NCI-H187 (cell line): ENCODE measurements at regions not wholly inside any gene's neighbourhood (a gene's known extent, or its start where the extent isn't known, plus 50 kb on each side); places are given as distances from the start of the nearest gene placed in this dataset.

Experiments used
- DNase-seq, 2 experiments: peaks; one replicate each; lab custom pipeline; 2025; lab: John Stamatoyannopoulos, UW

- no peak for DNase-seq
Measured at GRCh38 chr4:35038845-35039244, 1205.5 kb downstream of the ARAP2 start.

DNA sequence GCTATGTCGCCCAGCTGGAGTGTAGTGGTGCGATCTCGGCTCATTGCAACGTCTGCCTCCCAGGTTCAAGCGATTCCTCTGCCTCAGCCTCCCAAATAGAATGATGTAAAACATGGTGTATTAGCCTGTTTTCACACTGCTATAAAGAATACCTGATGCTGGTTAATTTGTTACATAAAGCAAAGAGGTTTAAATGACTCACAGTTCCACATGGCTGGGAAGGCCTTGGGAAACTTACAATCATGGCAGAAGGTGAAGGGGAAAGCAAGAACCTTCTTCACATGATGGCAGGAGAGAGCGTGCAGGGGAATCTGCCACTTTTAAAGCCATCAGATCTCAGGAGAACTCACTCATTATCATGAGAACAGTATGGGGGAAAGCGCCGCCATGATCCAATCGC is 1191.8 kb downstream of the ARAP2 start:
- no peak for DNase-seq

DNA sequence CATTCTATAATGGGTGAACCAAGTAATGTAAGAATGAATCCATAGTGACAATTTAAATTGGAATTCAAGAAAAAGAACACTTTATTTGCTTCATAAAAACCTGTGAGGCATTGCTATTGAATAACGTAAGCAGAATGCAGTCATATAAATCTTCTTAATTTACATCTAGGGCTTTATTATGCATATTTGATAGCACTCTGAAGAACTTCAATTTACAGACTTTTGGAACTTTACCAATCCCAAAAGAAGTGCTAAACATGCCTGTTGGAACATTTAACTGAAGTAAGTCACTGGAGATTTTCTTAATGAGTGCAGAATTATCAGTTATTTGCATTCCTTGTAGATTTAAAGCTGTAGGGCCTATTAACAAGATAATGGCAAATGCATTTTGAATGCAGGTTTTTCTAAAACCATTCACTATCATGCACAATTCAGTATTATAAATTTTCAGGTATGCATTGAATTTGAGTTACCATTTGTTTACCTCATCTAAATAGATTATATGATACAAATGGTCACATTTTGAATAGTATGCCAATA is 1181.2 kb downstream of the ARAP2 start:
- no peak for DNase-seq

- no peak for DNase-seq
Measured at GRCh38 chr4:35066406-35066805, 1177.9 kb downstream of the ARAP2 start.

DNA sequence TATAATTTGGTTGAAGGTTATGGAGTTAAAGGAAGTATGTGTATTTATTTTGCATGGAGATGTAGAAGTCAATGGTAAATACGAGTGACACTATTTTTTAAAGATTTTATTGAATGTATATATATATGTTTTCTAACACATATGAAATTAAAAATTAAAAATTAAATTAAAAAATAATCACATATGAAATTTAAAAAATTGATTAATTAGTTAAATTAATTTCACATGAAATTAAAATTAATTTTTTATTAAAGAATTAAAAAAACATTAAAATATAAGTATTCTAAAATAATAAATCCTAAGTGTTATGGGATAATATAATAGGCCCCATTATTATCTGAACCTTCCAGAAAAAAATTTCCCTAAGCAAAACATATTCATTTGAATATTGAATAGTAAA is 1163.5 kb downstream of the ARAP2 start:
- DNase-seq: no peak

DNA sequence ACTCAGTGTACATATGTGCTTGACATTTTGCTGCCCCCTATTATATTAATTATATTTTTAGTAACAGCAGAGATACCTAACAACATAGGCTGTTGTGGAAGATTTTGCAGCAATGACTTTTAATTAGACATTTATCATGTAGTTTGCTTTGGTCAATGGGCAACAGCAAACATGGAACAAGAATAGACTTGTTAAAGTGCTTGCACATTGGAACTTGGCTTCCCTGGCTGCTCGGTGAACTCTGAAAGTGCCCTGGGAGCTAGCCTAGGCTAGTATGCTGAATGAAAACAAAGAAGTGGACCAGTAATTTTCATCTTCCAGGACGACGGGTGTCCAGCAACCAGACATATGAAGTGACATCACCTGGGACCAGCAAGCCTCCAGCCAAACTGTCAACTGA is 1157.1 kb downstream of the ARAP2 start:
- no peak for DNase-seq

DNA sequence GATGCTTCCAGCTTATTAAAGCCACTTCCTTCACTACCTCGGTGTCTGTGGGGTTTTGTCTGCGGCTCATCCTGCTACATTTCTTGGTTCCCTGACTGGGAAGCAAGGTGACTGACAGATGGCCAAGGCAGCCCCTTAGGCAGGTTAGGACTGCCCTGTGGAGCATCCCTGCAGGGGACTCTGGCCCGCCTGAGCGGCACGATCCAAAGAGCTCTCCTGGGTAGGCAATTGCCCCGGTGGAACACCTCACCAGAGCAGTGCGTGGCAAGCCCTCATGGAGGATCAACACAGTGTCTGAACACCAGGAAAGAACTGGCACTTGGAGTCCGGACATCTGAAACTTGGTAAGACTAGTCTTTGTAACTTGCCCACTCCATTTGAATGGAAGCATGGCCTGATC is 1143.4 kb downstream of the ARAP2 start:
- DNase-seq: no peak

DNA sequence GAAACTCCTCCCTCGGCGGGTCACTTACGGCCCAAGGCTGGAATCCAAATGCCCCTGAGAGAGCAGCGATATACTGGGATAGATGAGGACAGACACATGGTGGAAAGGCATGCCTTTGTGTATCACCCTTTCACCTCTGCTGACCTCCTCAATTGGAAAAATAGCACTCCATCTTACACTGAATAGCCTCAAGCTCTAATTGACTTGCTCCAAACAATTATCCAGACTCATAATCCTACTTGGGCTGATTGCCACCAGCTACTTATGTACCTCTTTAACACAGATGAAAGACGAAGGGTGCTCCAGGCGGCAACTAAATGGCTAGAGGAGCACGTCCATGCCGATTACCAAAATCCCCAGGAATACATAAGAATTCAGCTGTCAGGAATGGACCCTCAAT is 1142.2 kb downstream of the ARAP2 start:
- DNase-seq: no peak

DNA sequence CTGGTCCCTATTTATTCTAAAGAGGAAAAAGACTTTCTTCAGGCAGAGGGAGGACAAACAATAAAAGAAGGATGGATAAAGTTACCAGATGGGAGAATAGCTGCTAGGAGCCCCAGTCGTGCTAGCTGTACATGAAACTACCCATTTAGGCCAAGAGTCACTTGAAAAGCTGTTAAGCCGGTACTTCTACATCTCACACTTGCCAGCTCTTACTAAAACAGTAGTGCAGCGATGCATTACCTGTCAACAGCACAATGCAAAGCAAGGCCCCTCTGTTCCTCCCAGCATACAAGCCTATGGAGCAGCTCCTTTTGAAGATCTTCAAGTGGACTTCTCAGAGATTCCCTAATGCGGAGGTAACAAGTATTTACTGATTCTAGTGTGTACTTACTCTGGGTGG is 1138.8 kb downstream of the ARAP2 start:
- DNase-seq: peak; percentile 95 to 97

- peak in 1 of 2 experiments; percentile 87 for DNase-seq
Measured at GRCh38 chr4:35106091-35106734, 1138.1 kb downstream of the ARAP2 start.

GRCh38 chr4:35124106-35124505 is 1120.2 kb downstream of the ARAP2 start:
- DNase-seq: no peak

DNA sequence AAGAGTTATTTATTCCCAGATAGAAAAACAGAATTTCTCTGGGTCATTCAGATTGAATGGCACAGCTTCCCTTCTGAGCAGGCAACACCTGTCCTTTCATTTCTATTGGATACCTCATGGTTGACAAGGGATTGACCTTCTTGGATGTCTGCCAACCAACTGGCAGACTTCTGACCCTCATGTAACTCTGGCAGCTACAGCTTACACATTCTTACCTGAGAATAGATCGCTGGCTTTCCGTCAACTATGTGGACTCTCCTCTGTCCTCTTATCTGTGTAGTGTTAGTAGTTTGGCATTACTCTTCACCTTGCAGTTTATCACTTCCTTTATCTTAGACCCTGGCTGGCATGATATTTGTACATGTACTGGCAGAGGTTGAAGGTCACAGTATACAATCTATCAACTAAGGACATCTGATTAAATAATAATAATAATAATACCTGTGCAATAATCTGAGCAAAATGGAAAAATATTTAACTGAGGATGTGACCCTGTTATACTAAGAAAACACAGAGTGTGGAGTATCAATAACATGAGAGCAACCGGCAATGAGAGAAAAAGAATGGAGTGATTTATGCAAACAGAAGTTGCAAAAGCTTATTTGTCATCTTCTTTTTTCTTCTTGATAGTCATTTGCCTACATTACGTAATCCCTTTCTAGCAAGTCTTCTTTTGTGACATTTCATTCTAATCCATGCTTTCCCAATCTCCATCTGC is 1118.2 kb downstream of the ARAP2 start:
- DNase-seq: peak in 1 of 2 experiments; percentile 10

DNA sequence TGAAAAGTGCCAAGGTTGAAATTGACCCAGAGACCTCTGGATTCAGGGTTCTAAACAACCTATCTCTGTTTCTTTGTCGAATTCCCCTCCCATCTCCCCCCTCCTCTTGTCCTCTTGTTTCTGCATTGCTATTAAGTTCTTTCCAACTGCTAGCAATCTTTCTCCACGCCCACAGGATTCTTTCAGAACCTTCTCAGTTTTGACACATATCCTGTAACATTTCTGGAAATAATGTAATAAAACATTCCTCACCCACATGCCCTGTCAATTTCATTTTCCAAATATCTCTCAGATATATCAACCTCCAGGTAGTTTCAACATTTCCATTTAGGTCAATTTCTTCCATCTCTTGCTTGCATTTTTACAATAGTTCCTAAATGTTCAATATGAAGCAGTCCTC is 1105.9 kb downstream of the ARAP2 start:
- DNase-seq: no peak

GRCh38 chr4:35147761-35148160 is 1096.6 kb downstream of the ARAP2 start:
- no peak for DNase-seq

- DNase-seq: peak; percentile 22 to 29
Measured at GRCh38 chr4:35151816-35152572, 1092.3 kb downstream of the ARAP2 start.

DNA sequence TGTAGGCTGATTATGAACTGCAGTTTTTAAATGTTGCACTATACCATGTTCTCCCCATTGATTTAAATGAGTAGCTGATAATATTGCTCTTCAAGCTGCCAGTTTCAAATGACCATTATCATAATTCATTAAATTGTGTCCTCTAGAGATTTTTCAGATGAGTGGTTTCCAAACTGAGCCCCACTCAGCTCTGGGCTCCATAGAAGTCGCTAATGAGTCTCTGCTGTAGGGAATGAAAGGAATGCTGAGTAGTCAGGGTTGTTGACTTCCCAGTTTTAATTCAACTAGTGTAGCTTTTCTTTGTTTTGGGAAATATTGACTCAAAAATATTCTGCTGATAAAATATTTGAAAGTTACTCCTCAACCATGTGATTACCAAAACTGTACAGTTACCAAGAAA is 1081.1 kb downstream of the ARAP2 start:
- no peak for DNase-seq

GRCh38 chr4:35164063-35164462 is 1080.3 kb downstream of the ARAP2 start:
- DNase-seq: no peak

GRCh38 chr4:35166466-35166865 is 1077.8 kb downstream of the ARAP2 start:
- no peak for DNase-seq

GRCh38 chr4:35167385-35167784 is 1076.9 kb downstream of the ARAP2 start:
- no peak for DNase-seq

- no peak for DNase-seq
Measured at GRCh38 chr4:35175487-35175886, 1068.8 kb downstream of the ARAP2 start.

DNA sequence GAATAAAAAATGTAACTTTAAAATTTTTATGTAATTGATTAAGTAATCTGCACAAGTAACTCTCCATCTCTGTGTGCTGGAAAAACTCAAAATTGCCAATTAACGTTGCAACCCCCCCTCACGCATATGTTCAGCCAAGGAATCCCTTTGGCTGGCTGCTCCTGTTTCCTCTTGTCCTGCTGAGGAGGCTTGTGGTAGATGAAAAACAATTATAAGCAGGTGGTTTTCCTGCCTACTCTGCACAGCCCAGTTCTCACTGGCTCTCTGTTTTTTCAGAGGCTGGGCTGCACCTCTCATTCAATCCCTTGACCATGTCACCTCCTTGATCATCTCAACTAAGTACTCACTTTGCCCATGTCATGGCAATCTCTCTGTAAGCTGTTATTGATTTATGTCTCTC is 1068.4 kb downstream of the ARAP2 start:
- DNase-seq: no peak

DNA sequence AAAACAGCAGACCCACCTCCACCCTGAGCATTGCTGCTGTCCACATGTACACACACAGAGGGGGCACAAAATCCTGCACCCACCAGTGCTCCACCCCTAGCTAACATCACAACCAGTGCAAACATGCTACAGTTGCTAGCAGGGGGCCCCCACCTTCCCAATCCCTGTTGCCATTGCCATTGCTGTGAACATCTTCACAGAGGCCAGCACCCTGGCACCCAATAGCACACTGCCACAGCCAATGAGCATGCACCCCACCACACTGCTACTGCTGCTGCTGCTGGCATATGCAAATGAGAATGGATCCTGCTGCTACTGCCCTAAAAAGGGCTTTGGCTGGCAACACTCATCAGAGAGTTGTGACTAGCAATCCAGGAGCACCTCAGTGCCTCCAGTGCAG is 1061.9 kb downstream of the ARAP2 start:
- DNase-seq: no peak
